Hematopoietic multipotent progenitor cell treated with erythropoietin and hydrocortisone succinate and interleukin-3 and kit ligand, for 6 days (in vitro differentiated cells): ENCODE measurements at regions not wholly inside any gene's neighbourhood (a gene's known extent, or its start where the extent isn't known, plus 50 kb on each side); places are given as distances from the start of the nearest gene placed in this dataset.
"Not testable (repeated sequence)": the region's sequence is repeated elsewhere in the genome, so short reads cannot be mapped to it uniquely, and the experiment has no call there.

Experiments
- DNase-seq: peaks from one replicate; pipeline ENCODE4 v3.0.0-alpha.2; 2015

DNA sequence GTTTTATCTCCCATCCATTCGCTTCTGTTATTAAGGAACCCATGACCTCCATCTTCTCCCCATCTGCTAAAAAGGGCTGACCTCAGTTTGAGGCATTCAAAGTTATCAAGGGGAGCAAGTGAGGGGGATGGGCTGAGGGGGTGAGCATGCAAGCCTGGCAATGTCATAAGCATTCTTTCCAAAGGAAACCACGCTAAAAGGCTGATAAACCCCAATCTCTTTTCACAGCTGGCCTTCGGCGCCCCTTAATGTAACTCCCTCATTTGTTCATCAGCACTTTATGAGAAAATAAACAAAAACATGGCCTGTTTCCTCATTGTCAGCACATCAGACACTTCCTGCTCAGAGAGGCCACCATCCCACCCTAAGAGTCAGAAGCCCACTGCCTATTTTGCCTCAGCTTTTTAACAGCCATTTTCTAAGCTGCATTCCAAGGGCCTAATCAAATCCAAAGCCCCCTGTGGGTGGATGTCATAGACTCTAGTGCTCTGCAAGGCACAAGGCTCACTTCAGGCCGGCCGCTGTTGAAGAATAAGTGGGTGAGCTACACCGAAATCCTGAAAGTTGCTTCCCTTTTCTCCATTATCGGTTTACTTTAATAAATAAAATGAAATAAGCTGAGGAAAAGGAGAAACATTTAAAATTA is 92.0 kb upstream of the SRD5A3 start:
- DNase-seq, result peak; percentile 42

DNA sequence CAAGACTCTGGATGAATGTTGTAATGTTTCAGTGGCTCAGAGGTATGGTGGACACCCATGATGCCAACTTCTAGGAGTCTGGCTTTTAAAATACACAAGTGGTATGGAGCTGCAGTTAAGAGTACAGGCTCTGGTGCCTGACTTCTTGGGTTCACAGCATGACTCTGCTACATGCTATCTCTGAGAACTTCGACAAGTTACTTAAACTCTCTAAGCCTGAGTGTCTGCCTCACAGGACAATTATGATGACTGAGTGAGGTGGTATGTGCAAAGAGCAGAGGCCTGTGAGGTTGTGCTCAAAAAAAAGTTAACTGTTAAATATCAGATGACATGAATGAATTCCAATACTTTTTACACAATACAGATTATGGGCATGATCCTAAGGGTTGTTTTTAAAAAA is 90.9 kb upstream of the SRD5A3 start:
- no peak for DNase-seq

DNA sequence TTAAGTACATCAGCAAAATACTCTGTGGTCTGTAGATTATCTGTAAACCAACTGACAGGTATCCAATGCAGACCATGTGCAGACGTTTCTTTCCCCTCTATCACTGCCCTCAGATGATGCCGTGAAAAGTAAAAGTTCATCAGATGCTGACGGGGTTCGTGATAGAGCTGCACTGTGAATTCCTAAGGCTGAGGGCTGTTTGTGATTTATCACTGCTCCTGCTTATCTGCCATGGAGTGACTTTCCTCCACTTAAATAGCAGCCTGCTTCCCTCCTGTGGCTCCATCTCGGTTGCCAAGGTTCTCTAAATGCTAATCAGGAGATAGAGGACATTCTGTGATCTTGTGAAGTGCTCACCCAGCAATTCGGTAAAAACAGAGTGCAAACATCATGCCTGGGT is 89.3 kb upstream of the SRD5A3 start:
- peak; percentile 4 for DNase-seq

DNA sequence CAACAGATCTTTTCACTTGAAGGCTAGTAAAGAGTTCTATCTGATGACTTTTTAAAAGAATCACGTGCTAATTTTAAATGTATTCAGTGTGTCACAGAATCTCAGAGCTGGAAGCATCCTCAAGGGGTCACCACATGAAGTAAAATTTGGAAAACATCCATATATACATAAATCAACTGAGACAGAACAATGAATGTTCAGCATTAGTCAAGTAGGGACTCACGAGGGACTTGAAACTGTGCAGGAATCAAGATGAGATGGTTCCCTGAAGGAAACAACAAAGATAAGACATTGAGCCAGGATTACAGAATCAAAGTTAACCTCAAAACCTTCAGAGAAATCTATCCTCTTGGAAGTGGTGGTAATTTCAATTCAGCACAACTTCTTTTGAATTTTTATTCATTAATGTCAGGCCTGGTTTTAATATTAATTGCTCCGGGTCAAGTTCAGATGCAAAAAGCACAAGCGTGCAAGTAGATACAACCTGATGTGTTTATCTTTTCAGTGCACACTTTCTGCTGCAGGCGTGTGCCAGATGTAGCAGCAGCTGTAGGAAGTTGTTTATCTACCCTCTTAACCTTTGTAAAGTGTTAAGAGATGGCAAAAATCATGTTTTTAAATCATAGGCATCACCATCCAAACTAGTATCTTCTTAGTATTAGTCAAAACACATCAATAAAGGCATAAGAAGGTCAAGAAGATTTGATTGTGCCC is 87.7 kb upstream of the SRD5A3 start:
- DNase-seq, result peak; percentile 10

DNA sequence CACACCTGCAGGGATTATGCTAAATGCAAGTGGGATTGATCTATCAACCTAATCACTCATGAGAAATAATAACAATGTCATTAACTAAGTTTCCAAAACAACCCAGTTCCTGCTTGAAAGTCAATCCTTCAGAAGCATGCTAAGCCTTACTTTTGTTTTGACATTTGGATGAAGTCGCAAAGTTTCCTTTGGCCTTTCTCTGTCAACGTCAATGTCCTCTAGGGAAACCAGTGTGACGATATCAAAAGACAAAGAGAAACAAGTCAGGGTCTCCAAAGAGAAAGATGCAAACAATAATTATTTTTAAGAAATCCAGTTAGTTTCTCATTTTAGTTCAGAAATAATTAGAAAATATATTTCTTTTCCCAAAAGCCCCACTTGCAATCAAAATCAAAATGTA is 86.7 kb upstream of the SRD5A3 start:
- no peak for DNase-seq

DNA sequence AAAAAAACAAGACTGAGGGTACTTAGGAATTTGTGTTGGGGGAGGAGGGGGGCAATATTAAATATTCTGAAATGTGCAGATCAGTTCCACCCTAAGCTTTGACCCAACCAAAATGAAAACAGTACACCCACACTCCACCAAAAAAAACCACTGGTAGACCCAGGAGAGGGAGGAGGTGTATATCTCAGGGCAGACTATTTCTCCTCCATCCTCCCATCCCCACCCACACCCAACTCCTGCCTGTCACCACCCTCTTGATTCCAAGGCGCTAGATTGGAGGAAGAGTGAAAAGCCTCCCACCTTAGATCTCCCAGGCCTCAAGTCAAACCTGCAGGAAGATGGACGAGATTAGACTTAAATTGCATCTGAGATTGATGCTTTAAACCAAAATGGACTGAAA is 76.6 kb upstream of the SRD5A3 start:
- no peak for DNase-seq

DNA sequence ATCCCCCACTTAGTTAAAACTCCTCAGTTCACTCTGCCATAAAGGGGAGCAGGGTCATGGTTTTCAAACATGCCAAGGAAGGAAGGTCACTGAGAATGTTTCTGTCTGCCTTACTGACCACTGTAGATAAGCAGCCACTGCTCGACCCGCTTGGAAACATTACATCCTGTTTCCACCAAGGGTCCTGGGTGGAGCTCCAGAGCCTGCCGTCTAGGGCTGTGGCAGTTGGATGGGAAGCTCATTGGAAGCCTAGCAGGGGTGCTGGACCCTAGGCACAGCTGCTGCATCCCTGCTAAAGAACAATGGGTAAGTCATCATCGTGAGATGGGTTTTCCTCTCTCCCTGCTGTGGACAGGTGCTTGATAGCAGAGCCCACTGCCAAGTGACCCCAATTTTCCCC is 76.0 kb upstream of the SRD5A3 start:
- no peak for DNase-seq

DNA sequence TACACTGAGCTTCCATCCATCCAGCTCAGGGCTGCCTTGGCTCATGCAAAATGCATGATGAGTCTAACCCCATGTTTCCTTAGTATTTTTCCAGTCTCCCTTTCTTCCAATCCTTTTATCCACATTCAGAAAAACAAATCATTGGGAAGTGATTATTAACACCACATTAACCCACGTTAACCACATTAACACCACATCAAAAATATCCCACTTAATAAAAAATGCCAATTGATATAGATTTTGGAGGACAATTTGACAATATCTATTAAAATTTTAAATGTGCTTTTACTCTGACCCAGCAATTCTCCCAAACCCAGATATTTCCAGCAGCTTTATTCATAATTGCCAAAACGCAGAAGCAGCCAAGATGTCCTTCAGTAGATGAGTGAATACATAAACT is 75.6 kb upstream of the SRD5A3 start:
- DNase-seq, result no peak

DNA sequence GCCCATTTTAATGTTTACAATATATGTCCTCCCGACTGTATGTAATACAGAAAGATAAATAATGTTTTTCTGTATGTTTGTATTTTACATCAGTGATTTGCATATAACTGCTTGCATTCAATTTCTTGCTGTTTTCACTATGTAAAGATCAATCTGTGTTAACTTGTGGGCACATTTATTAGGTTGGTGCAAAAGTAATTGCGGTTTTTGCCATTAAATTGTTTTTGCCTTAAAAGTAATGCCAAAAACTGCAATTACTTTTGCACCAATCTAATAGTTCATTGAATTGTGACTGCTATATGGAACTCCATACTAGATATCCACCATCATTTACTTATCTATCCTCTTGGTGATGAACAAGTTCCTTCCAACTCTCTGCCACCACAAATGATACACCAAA is 73.9 kb upstream of the SRD5A3 start:
- no peak for DNase-seq

DNA sequence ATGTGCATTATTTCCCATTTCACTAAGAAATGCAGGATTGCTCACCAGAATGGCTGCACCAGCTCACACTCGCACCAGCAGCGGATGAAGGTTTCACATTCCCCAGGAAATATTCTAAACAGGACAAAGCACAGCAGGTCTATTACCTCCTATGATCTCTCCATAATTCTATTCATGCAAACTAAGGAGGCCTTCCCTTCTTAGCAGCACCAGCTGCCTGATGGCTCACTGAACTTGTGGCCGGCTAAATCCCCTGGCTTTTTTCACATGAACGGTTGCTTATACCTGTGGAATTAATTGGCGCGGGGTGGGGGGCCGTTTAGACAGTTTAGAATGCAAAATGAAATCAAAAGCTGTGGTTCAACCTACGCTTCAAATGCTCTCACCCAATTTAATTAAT is 73.5 kb upstream of the SRD5A3 start:
- DNase-seq, result no peak

DNA sequence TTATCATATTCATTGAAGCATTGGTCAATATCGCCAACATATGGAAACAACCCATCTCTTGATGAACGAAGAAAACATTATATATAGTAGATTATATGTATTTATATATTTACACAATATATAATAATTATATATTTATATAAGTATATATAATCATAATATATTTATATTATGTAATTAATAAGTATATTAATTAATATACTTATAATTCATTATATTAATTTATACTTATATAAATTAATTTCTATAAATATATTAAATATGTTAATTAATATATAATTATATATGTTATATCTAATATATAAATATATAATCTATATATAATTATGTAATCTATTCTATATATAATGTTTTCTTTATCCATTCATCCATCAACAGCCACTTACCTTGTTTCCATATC is 69.0 kb upstream of the SRD5A3 start:
- DNase-seq, result no peak

DNA sequence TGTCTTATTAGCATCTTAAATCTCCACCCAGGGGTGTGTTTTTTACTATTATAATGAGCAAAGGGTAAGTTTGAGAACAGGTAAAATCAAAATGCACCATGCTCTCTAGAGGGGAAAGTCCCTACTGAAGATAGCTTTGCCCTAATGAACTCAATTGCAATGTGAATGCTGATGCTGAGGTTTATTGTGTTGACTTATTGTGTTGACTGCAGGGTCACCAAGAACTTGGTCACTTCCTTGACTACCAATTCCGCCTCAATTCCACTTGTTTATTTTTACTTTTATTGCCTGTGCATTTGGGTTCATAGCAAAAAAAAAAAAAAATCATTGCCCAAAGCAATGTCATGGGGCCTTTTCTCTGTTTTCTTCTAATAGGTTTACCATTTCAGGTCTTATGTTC is 67.7 kb upstream of the SRD5A3 start:
- no peak for DNase-seq

DNA sequence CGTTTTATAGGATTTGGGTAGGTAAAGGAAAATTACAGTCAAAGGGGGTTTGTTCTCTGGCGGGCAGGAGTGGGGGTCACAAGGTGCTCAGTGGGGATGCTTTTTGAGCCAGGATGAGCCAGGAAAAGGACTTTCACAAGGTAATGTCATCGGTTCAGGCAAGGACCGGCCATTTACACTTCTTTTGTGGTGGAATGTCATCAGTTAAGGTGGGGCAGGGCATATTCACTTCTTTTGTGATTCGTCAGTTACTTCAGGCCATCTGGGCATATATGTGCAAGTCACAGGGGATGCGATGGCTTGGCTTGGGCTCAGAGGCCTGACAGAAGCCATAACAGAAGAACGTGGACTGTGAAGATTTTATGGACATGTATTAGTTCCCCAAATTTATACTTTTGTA is 65.6 kb upstream of the SRD5A3 start:
- not testable (repeated sequence) for DNase-seq

DNA sequence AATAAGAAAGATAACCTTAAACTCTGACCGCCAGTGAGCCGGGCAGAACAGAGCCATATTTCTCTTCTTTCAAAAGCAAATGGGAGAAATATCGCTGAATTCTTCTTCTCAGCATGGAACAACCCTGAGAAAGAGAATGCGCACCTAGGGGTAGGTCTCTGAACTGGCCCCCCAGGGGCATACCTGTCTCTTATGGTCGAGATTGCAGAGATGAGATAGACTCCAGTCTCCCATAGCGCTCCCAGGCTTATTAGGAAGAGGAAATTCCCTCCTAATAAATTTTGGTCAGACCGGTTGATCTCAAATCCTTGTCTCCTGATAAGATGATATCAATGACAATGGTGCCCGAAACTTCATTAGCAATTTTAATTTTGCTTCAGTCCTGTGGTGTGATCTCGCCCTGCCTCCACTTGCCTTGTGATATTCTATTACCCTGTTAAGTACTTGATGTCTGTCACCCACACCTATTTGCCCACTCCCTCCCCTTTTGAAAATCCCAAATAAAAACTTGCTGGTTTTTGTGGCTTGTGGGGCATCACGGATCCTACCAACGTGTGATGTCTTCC is 64.8 kb upstream of the SRD5A3 start:
- not testable (repeated sequence) for DNase-seq

DNA sequence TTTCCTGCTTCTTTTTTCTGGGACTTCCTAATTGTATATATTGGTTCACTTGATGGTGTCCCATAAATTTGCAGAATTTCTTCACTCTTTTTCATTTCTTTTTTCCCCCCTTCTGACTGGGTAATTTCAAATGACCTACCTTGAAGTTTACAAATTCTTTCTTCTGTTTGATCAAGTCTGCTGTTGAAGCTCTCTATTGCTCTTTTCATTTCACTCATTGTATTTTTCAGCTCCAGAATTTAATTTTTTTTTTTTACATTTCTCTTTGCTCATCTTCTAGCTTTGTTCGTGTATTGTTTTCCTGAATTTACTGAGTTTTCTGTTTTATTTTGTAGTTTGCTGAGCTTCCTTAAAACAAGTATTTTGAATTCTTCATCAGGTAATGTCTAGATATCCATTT is 61.7 kb upstream of the SRD5A3 start:
- no peak for DNase-seq

DNA sequence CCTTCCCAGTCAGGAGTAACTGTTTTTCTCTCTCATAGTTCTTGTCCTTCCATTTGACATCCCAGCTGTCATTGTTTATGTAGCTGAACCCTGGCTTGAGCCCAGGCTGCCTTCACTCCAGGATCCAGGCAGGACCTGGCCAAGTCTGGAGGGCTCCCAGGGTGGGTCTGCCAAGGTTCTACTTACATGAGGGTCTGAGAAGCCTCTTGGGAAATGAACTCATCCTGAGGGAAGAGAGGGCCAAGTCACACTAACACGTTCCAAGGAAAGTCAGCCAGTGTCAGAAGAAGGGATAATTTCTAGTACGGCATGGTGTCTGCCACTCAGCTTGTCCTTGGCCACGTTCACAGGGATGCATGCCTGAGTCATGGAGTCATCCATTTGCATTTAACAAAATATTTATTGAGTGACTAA is 54.8 kb upstream of the SRD5A3 start:
- no peak for DNase-seq

DNA sequence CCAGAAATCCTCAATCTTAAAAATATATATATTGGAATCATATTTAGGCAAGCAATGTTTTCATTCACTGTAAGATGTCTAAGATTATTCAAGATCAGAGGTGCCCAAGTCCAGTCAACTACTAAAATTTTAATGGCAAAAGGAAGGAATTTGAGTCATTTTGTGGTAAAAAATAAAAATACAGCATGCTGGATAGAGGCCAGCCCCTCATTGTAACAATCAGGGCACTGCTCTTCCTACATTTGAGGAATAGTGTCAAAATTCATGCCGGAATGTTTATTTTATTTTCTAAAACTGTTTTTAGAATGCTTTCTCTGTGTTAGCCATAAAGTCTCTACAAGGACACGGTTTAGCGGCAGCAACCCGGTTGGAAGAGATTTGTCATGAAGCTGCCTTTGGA is 49.9 kb upstream of the SRD5A3 start:
- DNase-seq, result no peak
